Trophoblast cell (in vitro differentiated cells and primary cell): ENCODE measurements at regions not wholly inside any gene's neighbourhood (a gene's known extent, or its start where the extent isn't known, plus 50 kb on each side); places are given as distances from the start of the nearest gene placed in this dataset.

ENCODE experiments used
- DNase-seq, 2 donors: peaks; one replicate each; pipeline ENCODE4 v3.0.0-alpha.2; 2016
- H2AFZ ChIP-seq: 2 replicates; pipeline ENCODE4 v1.6.1; 2013; ENCODE audit warnings: low read length, moderate library complexity, mild to moderate bottlenecking; ENCODE audit not compliant: insufficient read depth, poor library complexity
- H2AK5ac ChIP-seq: 2 replicates; pipeline ENCODE4 v1.6.1; 2013; ENCODE audit warnings: mild to moderate bottlenecking, low read length
- H2BK120ac ChIP-seq: 2 replicates; pipeline ENCODE4 v1.6.1; 2013; ENCODE audit warnings: low read length, mild to moderate bottlenecking, moderate library complexity; ENCODE audit not compliant: insufficient read depth, poor library complexity
- H2BK12ac ChIP-seq: 2 replicates; pipeline ENCODE4 v1.6.1; 2013; ENCODE audit warnings: mild to moderate bottlenecking, low read length, moderate library complexity
- H2BK5ac ChIP-seq: 2 replicates; pipeline ENCODE4 v1.6.1; 2013; ENCODE audit warnings: low read length, low read depth, moderate library complexity, mild to moderate bottlenecking; ENCODE audit not compliant: poor library complexity
- H3K14ac ChIP-seq: 2 replicates; pipeline ENCODE4 v1.6.1; 2013; ENCODE audit warnings: mild to moderate bottlenecking, low read length
- H3K18ac ChIP-seq: 2 replicates; pipeline ENCODE4 v1.6.1; 2013; ENCODE audit warnings: mild to moderate bottlenecking, low read length
- H3K23ac ChIP-seq: 2 replicates; pipeline ENCODE4 v1.6.1; 2013; ENCODE audit warnings: low read length
- H3K27ac ChIP-seq: 2 replicates; pipeline ENCODE4 v1.5.1; 2013; ENCODE audit warnings: low read depth, mild to moderate bottlenecking, inconsistent platforms, low read length, moderate library complexity
- H3K27me3 ChIP-seq: 2 replicates; pipeline ENCODE4 v1.6.1; 2013; ENCODE audit warnings: inconsistent platforms, mild to moderate bottlenecking, low read length, moderate library complexity; ENCODE audit not compliant: insufficient read depth
- H3K36me3 ChIP-seq, 2 experiments: 1 replicate in 1 of 2; 2 replicates in 1 of 2; pipeline ENCODE4 v1.6.1; 2013; ENCODE audit warnings: low read length in 2 of 2, mild to moderate bottlenecking in 2 of 2, moderate library complexity in 1 of 2; ENCODE audit not compliant: insufficient read depth in 2 of 2, control insufficient read depth in 1 of 2
- H3K4ac ChIP-seq: 2 replicates; pipeline ENCODE4 v1.6.1; 2013; ENCODE audit warnings: low read depth, mild to moderate bottlenecking, low read length, moderate library complexity
- H3K4me1 ChIP-seq, 2 experiments: 1 replicate in 1 of 2; 2 replicates in 1 of 2; pipeline ENCODE4 v1.6.1; 2013; ENCODE audit warnings: low read length in 2 of 2, mild to moderate bottlenecking in 2 of 2, moderate library complexity in 1 of 2; ENCODE audit not compliant: insufficient read depth in 2 of 2, control insufficient read depth in 1 of 2
- H3K4me2 ChIP-seq: 2 replicates; pipeline ENCODE4 v1.6.1; 2013; ENCODE audit warnings: inconsistent platforms, mild to moderate bottlenecking, low read length, moderate library complexity
- H3K4me3 ChIP-seq: 2 replicates; pipeline ENCODE4 v1.5.1; 2013; ENCODE audit warnings: mild to moderate bottlenecking, low read depth, low read length, inconsistent platforms
- H3K79me1 ChIP-seq: one replicate; pipeline ENCODE4 v1.6.1; 2013; ENCODE audit warnings: low read length
- H3K79me2 ChIP-seq: 2 replicates; pipeline ENCODE4 v1.6.1; 2013; ENCODE audit warnings: low read length, mild to moderate bottlenecking; ENCODE audit not compliant: control insufficient read depth, insufficient read depth, poor library complexity
- H3K9ac ChIP-seq: 2 replicates; pipeline ENCODE4 v1.6.1; 2013; ENCODE audit warnings: mild to moderate bottlenecking, low read length
- H3K9me3 ChIP-seq: 2 replicates; pipeline ENCODE4 v1.6.1; 2013; ENCODE audit warnings: low read depth, mild to moderate bottlenecking, control low read depth, inconsistent platforms, low read length; ENCODE audit not compliant: insufficient read depth
- H4K12ac ChIP-seq: 2 replicates; pipeline ENCODE4 v1.6.1; 2013; ENCODE audit warnings: low read depth, mild to moderate bottlenecking, low read length, moderate library complexity
- H4K8ac ChIP-seq: 2 replicates; pipeline ENCODE4 v1.6.1; 2013; ENCODE audit warnings: low read depth, mild to moderate bottlenecking, low read length, moderate library complexity
- H4K91ac ChIP-seq: one replicate; pipeline ENCODE4 v1.6.1; 2013; ENCODE audit warnings: low read depth, mild to moderate bottlenecking, low read length, moderate library complexity
- WGBS: extraction: QIAGEN DNeasy Blood & Tissue Kit; methylation state at CpG from one replicate; pipeline ENCODE4 v1.1.7; 2013; ENCODE audit warnings: missing lambda C conversion rate; ENCODE audit not compliant: insufficient read length, insufficient coverage; ENCODE audit errors: extremely low coverage; 5-methylcytosine and 5-hydroxymethylcytosine counted together

GRCh38 chr11:110003426-110003825 lies 89.8 kb upstream of the ZC3H12C start:
- no CpG with 5 or more reads among the region's 3 CpGs for WGBS
- no peak for DNase-seq
- no peak overlapping the region for H3K4me3 ChIP-seq

DNA sequence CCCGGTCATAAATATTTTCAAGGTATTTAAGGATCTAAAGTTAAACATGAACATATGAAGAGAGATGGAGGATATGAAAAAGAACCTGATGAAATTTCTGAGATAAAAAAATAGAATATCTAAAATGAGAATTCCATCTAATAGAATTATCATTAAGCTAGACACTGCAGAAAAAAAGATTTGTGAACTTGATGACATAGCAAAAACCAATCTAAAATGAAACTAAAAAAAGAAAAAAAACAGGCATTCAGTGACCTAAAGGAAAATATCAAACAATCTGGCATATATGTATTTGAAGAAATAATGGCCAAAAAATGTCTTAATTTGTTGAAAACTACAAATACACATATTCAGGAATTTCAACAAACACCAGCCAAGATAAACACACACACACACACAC lies 81.6 kb upstream of the ZC3H12C start:
- Histone ChIP-seq H4K8ac (no peak overlapping the region), H2AFZ (no peak overlapping the region), H2BK12ac (no peak overlapping the region), H3K14ac (no peak overlapping the region), H3K4me3 (no peak overlapping the region), H3K9me3 (no peaks in the 10 kb centered on the region), H3K18ac (no peak overlapping the region), H3K23ac (no peak overlapping the region), H3K36me3 (no peaks in the 10 kb centered on the region), H2BK120ac (no peak overlapping the region), H3K4me1 (no peaks in the 10 kb centered on the region), H3K27ac (no peak overlapping the region), H3K79me1 (no peaks in the 10 kb centered on the region), H3K79me2 (no peaks in the 10 kb centered on the region), H3K27me3 (no peaks in the 10 kb centered on the region), H4K91ac (no peak overlapping the region), H2AK5ac (no peak overlapping the region), H3K4ac (no peak overlapping the region), H3K4me2 (no peak overlapping the region), H3K9ac (no peak overlapping the region), H2BK5ac (no peak overlapping the region), H4K12ac (no peak overlapping the region)
- no CpG with 5 or more reads among the region's 1 CpG for WGBS
- DNase-seq = no peak

More at GRCh38 chr11:110003426-110003825, 89.8 kb upstream of the ZC3H12C start:
- no peaks in the 10 kb centered on the region for H3K79me2 ChIP-seq
- no peaks in the 10 kb centered on the region for H3K79me1 ChIP-seq
- no peak overlapping the region for H3K14ac ChIP-seq
- H3K4ac ChIP-seq = no peak overlapping the region
- no peak overlapping the region for H4K91ac ChIP-seq
- no peaks in the 10 kb centered on the region for H3K27me3 ChIP-seq
- H3K27ac ChIP-seq = no peak overlapping the region
- H3K36me3 ChIP-seq = no peaks in the 10 kb centered on the region
- no peak overlapping the region for H2BK5ac ChIP-seq
- H4K12ac ChIP-seq = no peak overlapping the region
- H3K23ac ChIP-seq = no peak overlapping the region
- H3K4me1 ChIP-seq = no peaks in the 10 kb centered on the region
- H3K9me3 ChIP-seq = no peaks in the 10 kb centered on the region
- H2BK120ac ChIP-seq = no peak overlapping the region
- no peak overlapping the region for H2AK5ac ChIP-seq
- H3K9ac ChIP-seq = no peak overlapping the region
- H3K18ac ChIP-seq = no peak overlapping the region
- H2BK12ac ChIP-seq = no peak overlapping the region
- H3K4me2 ChIP-seq = no peak overlapping the region
- H2AFZ ChIP-seq = no peak overlapping the region
- no peak overlapping the region for H4K8ac ChIP-seq

GRCh38 chr11:110015695-110016094 lies 77.5 kb upstream of the ZC3H12C start:
- H3K36me3 ChIP-seq = no peaks in the 10 kb centered on the region
- no peak overlapping the region for H3K4ac ChIP-seq
- no peak overlapping the region for H2BK12ac ChIP-seq
- no peak overlapping the region for H2BK5ac ChIP-seq
- no peaks in the 10 kb centered on the region for H3K27me3 ChIP-seq
- H3K18ac ChIP-seq = no peak overlapping the region
- H3K9ac ChIP-seq = no peak overlapping the region
- DNase-seq = no peak
- H3K79me2 ChIP-seq = no peaks in the 10 kb centered on the region
- H2BK120ac ChIP-seq = no peak overlapping the region
- H3K4me1 ChIP-seq = no peaks in the 10 kb centered on the region
- H2AFZ ChIP-seq = no peak overlapping the region
- no peak overlapping the region for H3K23ac ChIP-seq
- H3K4me3 ChIP-seq = no peak overlapping the region
- H3K79me1 ChIP-seq = no peaks in the 10 kb centered on the region
- H4K91ac ChIP-seq = no peak overlapping the region
- H2AK5ac ChIP-seq = no peak overlapping the region
- H3K27ac ChIP-seq = no peak overlapping the region
- no peak overlapping the region for H3K4me2 ChIP-seq
- H3K9me3 ChIP-seq = no peaks in the 10 kb centered on the region
- no peak overlapping the region for H3K14ac ChIP-seq
- no peak overlapping the region for H4K12ac ChIP-seq
- no peak overlapping the region for H4K8ac ChIP-seq

GRCh38 chr11:110019675-110020074 lies 73.5 kb upstream of the ZC3H12C start:
- Histone ChIP-seq H2AK5ac (no peak overlapping the region), H3K4me3 (no peak overlapping the region), H3K27ac (no peak overlapping the region), H3K9ac (no peak overlapping the region), H3K36me3 (no peaks in the 10 kb centered on the region), H2AFZ (no peak overlapping the region), H3K79me2 (no peaks in the 10 kb centered on the region), H2BK12ac (no peak overlapping the region), H4K91ac (no peak overlapping the region), H3K9me3 (no peaks in the 10 kb centered on the region), H3K79me1 (peaks cover 6% of the 10 kb centered on the region), H3K4me1 (no peaks in the 10 kb centered on the region), H4K12ac (no peak overlapping the region), H3K4ac (no peak overlapping the region), H3K27me3 (no peaks in the 10 kb centered on the region), H4K8ac (no peak overlapping the region), H2BK5ac (no peak overlapping the region), H3K14ac (no peak overlapping the region), H3K18ac (no peak overlapping the region), H3K23ac (no peak overlapping the region), H2BK120ac (no peak overlapping the region), H3K4me2 (no peak overlapping the region)
- no peak for DNase-seq
- no CpG with 5 or more reads among the region's 3 CpGs for WGBS
